HG02798 (cell line): ENCODE measurements at regions not wholly inside any gene's neighbourhood (a gene's known extent, or its start where the extent isn't known, plus 50 kb on each side); places are given as distances from the start of the nearest gene placed in this dataset.

Source experiments
- ATAC-seq: cut with Tn5 transposase; IDR thresholded peaks from one replicate; pipeline ENCODE4 v1.9.1; 2021; ENCODE audit warnings: mild to moderate bottlenecking; ENCODE audit not compliant: unreplicated experiment, poor library complexity

GRCh38 chr18:37661478-37661877, 95.9 kb upstream of the CELF4 start:
- ATAC-seq: no peak

GRCh38 chr18:37661061-37661460, 95.5 kb upstream of the CELF4 start:
- ATAC-seq: no peak

DNA sequence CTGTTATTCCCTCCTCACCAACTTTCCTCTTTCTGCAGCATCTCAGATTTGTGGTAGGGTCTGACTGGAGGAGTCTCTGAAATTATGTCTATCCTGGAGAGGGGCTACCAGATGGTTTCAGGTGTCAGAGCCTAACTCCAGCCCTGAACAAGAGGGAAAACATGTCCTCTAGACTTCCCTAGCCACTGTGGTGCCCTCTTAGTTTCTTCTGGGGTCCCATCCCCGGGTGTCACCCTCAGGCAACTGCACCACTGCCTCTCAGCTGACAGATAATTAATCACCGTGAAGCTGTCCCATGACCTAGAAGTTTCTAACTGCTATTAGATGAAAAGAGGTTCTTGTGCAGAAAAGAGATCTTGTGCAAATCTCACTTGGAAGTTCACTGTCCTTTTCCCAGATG, 95.1 kb upstream of the CELF4 start:
- no peak for ATAC-seq

GRCh38 chr18:37659906-37660305, 94.3 kb upstream of the CELF4 start:
- ATAC-seq: no peak

DNA sequence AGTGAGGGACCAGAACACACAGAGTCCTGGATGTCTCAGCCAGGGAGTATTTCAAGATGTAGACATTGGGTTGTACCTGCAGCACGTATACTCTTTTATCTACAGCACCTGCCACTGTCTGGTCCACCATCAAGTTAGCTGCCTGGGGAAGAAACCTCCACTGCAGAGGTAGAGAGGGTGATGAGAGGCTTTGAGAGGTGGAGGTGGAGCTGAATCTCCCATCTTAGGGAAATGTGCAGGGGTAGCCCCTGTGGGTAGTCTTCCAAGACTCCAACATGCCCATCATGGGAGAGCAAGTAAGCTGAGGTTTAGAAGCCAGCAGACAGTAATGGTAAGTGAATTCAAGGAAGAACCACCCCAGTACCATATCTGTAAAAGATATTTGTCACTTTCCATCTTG, 93.3 kb upstream of the CELF4 start:
- no peak for ATAC-seq

DNA sequence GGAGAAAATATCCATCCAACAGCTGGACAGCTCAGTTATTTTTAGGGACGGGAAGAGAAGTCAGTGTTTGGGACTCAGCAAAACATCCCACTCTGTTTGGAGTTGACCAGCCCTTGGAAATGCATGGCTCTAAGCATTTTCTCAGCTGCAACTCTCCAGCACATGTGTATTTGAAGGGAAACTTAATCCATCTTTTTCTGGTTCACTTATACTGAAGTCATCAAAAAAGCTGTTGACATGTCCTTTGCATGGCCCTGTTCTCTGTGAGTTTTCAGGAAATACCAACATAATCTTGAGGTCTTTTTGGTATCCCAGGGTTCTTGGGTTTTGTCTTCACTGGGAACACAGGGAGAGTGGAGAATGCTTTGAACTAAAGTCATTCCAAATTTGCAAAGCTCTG, 91.9 kb upstream of the CELF4 start:
- ATAC-seq: no peak

GRCh38 chr18:37654731-37655369, 89.3 kb upstream of the CELF4 start:
- no peak for ATAC-seq

DNA sequence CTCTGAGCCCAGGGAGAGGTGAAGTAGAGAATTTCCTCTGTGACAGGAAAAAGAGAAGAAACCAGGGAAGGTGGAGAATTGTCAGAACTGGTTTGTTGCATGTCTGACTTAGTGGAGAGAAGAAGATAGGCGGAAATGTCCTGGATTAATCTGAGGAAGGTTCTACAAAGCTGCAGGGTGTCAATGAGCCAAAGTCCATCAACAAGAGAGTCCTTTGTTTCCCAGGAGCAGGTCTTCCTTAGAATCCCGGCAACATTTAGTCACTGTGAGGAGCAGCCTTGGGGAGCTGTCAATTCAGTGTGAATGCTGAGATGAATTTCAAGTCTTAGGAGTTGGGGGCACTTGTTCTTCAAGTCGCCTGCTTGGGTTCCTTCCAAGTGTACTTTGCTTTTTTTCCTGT, 88.4 kb upstream of the CELF4 start:
- no peak for ATAC-seq

DNA sequence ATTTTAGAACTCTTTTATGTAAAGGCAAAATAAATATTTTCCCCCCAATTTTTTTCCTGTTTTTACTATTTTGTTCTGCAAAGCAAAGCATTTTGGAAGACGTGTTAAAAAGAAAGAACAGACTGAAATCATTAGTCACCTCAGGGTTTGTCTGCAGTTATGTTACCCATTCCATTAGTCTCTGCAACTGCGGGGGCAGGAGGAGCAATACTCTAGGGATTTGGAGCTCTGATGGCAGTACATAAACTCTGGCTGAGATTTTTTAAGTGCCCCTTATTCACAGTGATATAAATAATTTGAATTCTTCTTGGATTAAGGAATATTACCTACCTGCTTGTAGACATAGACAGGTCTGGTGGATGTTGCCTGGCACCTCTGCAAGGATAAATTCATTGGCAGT, 88.0 kb upstream of the CELF4 start:
- ATAC-seq: no peak

DNA sequence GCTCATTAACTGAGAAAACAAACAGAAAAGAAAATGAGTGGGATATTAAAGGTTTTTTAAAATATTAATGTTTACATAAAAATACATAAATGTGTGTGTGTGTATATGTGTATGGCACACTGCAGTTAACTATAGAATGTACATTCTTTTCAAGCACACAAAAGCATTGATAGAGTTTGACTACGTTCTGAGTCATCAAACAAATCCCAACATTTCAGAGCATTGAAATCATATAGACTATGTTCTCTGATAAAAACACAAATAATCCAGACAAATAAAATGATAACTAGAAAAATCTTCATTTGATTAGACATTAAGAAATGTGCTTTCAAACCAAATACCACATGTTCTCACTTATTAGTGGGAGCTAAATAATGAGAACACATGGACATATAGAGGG, 84.3 kb upstream of the CELF4 start:
- no peak for ATAC-seq

DNA sequence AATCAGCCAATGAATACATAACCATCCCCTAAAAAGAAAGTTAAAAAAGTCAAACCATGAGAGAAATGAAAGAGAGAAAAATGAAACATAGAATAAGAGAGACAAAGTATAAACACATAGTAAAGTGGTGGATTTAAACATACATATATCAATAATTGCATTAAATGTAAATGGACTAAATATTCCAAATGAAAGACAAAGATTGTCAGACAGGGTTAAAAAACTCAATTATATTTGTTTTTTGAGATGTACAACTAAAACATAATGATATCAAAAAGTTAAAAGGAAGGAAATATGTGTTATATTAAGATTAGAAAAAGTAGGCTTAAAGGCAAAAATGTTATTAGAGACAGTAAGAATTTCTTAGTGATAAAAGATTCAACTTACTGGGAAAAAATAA, 83.8 kb upstream of the CELF4 start:
- ATAC-seq: no peak

- ATAC-seq: no peak
These were observed 76.0 kb upstream of the CELF4 start for GRCh38 chr18:37641573-37641972.

- ATAC-seq: no peak
These were observed 74.9 kb upstream of the CELF4 start for GRCh38 chr18:37640504-37640903.

DNA sequence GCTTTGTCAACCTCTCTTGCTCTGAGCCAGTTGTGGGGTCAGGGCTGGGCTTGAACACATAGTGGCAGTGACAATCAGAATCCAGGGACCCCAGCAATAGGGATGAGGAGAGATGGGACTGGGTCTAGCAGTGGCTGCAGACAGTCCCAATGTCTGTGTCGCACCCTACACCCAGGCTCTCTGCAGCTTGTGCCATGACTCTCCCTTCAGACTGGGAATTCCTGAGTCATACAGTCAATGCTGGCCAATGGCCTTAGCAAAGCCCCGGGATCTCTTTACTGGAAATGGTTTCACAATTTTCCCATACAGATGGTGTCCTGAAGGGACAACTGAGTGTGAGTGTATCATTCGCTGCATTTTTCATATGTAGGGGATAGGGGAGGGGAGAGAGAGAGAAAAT, 74.2 kb upstream of the CELF4 start:
- ATAC-seq: no peak

DNA sequence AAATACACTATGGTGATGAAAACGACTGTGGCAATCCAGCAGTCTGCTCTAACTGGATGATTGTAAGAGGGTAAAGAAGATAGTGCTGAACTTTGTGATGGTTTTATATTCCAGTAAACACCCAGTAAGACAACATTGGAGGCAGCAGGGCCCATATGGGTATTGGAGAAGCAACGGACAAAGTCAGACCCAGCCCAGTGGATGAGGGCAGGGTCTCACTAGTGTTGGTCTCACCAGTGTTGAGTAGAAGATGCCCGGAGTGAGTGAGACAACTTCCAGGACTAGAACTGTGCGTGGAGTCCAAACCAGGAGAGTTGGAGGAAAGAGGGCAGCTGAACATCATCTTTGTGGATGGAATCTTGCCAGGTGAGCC, 71.9 kb upstream of the CELF4 start:
- ATAC-seq: no peak

GRCh38 chr18:37636831-37637477, 71.4 kb upstream of the CELF4 start:
- ATAC-seq: no peak

GRCh38 chr18:37634516-37634915, 68.9 kb upstream of the CELF4 start:
- no peak for ATAC-seq

- no peak for ATAC-seq
These were observed 65.8 kb upstream of the CELF4 start for GRCh38 chr18:37631422-37631821.

GRCh38 chr18:37630334-37630733, 64.7 kb upstream of the CELF4 start:
- no peak for ATAC-seq

GRCh38 chr18:37628470-37629220, 63.0 kb upstream of the CELF4 start:
- ATAC-seq: no peak

- ATAC-seq: no peak
These were observed 58.7 kb upstream of the CELF4 start for GRCh38 chr18:37624318-37624717.

DNA sequence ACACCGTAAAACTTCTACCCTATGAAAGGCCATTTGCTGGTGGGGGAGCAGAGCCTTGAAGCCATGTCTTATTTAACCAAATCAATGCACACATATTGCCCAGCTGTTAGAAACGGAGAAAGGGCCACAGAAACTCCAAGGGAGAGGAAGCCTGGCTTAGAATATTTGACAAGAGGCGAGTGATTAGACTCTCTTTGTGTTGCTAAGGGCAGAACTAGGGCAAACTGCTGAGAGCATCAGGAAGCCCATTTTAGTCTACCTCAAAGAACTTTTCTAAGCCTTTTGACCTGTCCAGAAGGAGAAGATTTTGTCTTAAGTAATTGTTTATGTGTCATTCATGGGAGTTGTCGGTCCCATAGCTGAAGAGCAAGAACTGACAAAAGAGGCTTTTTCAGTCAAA, 54.4 kb upstream of the CELF4 start:
- no peak for ATAC-seq
